ENCODE measurements at regions not wholly inside any gene's neighbourhood (a gene's known extent, or its start where the extent isn't known, plus 50 kb on each side); places are given as distances from the start of the nearest gene placed in this dataset.

DNA sequence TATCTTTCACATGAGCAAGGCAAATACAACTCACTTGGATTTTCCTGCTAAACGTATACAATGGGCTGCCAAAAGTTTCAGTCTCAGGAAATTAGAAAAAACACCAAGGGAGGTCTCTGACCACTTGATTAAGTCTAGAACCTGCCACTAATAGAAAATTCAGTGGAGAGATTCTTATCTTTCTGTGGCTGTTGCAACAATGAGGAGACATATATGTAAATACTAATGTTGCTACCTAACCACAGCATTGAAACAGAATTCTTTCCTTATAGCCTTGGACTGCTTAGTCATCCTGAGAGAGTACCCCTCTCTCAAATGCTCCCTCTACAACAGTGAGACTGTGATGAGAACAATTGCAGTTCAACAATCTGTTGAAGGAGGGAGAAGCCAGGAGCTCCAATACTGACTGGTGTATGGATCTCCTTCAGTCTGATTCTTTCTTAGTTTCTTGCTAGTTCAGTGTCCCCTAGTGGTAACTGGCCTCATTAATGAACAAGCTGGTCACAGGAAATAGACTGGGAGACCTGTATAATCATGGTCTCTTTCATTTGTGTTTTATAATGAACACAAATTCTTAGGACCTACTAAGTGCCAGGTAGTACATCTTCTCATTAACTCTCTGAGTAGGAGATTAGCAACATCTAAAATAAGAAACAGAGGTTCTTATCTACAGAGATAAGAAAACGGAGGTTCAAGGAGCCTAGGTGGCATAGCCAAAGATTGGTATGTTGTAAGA lies 164.5 kb downstream of the SLC38A4 start:
- peak overlapping the region; percentile 13; the same call in 1 of the 2 replicates for H2AFZ ChIP-seq (ENCODE audit: low read length)
- TF ChIP-seq EZH2 (IDR thresholded peaks at IDR 0.05; ENCODE audit: low read length, unreplicated experiment) (no peak), EZH2phosphoT487 (IDR thresholded peaks at IDR 0.05; ENCODE audit: borderline replicate concordance, low read length) (no peak)
- TF ChIP-seq, protein P1, sequence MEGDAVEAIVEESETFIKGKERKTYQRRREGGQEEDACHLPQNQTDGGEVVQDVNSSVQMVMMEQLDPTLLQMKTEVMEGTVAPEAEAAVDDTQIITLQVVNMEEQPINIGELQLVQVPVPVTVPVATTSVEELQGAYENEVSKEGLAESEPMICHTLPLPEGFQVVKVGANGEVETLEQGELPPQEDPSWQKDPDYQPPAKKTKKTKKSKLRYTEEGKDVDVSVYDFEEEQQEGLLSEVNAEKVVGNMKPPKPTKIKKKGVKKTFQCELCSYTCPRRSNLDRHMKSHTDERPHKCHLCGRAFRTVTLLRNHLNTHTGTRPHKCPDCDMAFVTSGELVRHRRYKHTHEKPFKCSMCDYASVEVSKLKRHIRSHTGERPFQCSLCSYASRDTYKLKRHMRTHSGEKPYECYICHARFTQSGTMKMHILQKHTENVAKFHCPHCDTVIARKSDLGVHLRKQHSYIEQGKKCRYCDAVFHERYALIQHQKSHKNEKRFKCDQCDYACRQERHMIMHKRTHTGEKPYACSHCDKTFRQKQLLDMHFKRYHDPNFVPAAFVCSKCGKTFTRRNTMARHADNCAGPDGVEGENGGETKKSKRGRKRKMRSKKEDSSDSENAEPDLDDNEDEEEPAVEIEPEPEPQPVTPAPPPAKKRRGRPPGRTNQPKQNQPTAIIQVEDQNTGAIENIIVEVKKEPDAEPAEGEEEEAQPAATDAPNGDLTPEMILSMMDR (conservative IDR thresholded peaks at IDR 0.05; ENCODE audit: low read depth, low read length) = peak; percentile 87
- H3K36me3 ChIP-seq (ENCODE audit: low read depth, low read length) = no peaks in the 10 kb centered on the region
- DNase-seq (peak; percentile 80), ATAC-seq (peak; percentile 53)
- POLR2A ChIA-PET (ENCODE audit: unreplicated experiment) = interaction anchor here (0.6 kb wide), 1 partner anchor 230 kb away, joined by 5 read pairs; no protein-coding TSS in a partner anchor
- no peaks in the 10 kb centered on the region for H3K27me3 ChIP-seq (ENCODE audit: low read length)
- H3K27ac ChIP-seq (ENCODE audit: low read length) = peak overlapping the region; percentile 56
- no TSS peak for BruUV-seq (replicated peaks)
- no peaks in the 10 kb centered on the region for H3K9me3 ChIP-seq (ENCODE audit: low read length)
- peaks cover 5% of the 10 kb centered on the region for H3F3A ChIP-seq (ENCODE audit: low read length, unreplicated experiment)
- no peaks in the 10 kb centered on the region for H4K20me1 ChIP-seq (ENCODE audit: low read length)
- H3K9ac ChIP-seq (ENCODE audit: low read length) = peak overlapping the region; percentile 12; the same call in 1 of the 2 replicates
- no peaks in the 10 kb centered on the region for H3K9me2 ChIP-seq (replicated peaks; ENCODE audit: low read length)
- peak overlapping the region; percentile 27 for H3K4me2 ChIP-seq (ENCODE audit: low read length)
- H3K4me1 ChIP-seq (ENCODE audit: insufficient read depth, low read length) = peaks cover 57% of the 10 kb centered on the region
- no peaks in the 10 kb centered on the region for H3K79me2 ChIP-seq (ENCODE audit: low read length)
- CTCF ChIA-PET = interaction anchor here (0.6 to 1.1 kb wide), 5 partner anchors 41 to 472 kb away, joined by 3 to 4 read pairs (median 3); no protein-coding TSS in a partner anchor
- intact Hi-C loops (cut with micrococcal nuclease) = loop anchor here (2.0 to 10.0 kb wide), 2 partner anchors 104 to 506 kb away; no protein-coding TSS in a partner anchor
- no peak overlapping the region for H3K4me3 ChIP-seq (ENCODE audit: low read length)

DNA sequence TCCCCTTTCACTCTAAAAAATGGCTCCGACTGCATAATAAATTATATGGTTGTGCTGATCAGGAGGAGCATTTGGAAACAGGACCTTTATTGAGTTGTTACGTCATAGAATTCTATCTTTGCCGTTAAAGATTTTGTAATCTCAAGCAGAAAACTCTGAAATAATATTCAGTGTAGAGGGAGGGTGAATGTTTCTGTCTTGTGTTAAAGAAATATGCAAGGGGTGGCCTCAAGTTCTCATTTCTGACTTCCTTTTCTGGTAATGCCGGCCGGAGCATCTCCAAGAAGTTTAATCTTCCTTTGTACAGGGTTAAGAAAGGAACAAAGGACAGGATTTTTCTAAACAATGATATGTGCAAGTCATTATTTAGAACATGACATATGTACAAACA lies 165.1 kb downstream of the SLC38A4 start:
- no peaks in the 10 kb centered on the region for H3K9me3 ChIP-seq (ENCODE audit: low read length)
- POLR2A ChIA-PET (ENCODE audit: unreplicated experiment) = no interaction called here
- ATAC-seq = no peak

More for the DNA sequence above, 165.1 kb downstream of the SLC38A4 start:
- peaks cover 52% of the 10 kb centered on the region for H3K4me1 ChIP-seq (ENCODE audit: insufficient read depth, low read length)
- BruUV-seq (replicated peaks) = TSS peak; percentile 32
- intact Hi-C loops (cut with micrococcal nuclease) = loop anchor here (2.0 to 10.0 kb wide), 2 partner anchors 104 to 506 kb away; no protein-coding TSS in a partner anchor
- peak overlapping the region; percentile 56 for H3K27ac ChIP-seq (ENCODE audit: low read length)
- H3K79me2 ChIP-seq (ENCODE audit: low read length) = no peaks in the 10 kb centered on the region
- no peak for DNase-seq
- no peak overlapping the region for H3K4me3 ChIP-seq (ENCODE audit: low read length)
- TF ChIP-seq, protein P1 (conservative IDR thresholded peaks at IDR 0.05; ENCODE audit: low read depth, low read length) = no peak
- no peak for TF ChIP-seq EZH2 (IDR thresholded peaks at IDR 0.05; ENCODE audit: low read length, unreplicated experiment)
- no peak for TF ChIP-seq EZH2phosphoT487 (IDR thresholded peaks at IDR 0.05; ENCODE audit: borderline replicate concordance, low read length)
- H3F3A ChIP-seq (ENCODE audit: low read length, unreplicated experiment) = peaks cover 5% of the 10 kb centered on the region
- no peaks in the 10 kb centered on the region for H3K36me3 ChIP-seq (ENCODE audit: low read depth, low read length)
- peak overlapping the region; percentile 27 for H3K4me2 ChIP-seq (ENCODE audit: low read length)
- CTCF ChIA-PET = interaction anchor here (0.6 to 1.1 kb wide), 2 partner anchors 105 to 275 kb away, joined by 4 read pairs; no protein-coding TSS in a partner anchor
- peak overlapping the region; percentile 13; the same call in 1 of the 2 replicates for H2AFZ ChIP-seq (ENCODE audit: low read length)
- H3K27me3 ChIP-seq (ENCODE audit: low read length) = no peaks in the 10 kb centered on the region
- no peaks in the 10 kb centered on the region for H4K20me1 ChIP-seq (ENCODE audit: low read length)
- H3K9me2 ChIP-seq (replicated peaks; ENCODE audit: low read length) = no peaks in the 10 kb centered on the region
- peak overlapping the region; percentile 12; the same call in 1 of the 2 replicates for H3K9ac ChIP-seq (ENCODE audit: low read length)

All from PC-3 (cell line).